CD4-positive, alpha-beta T cell treated with Interleukin-4 for 1 hour (primary cell): ENCODE measurements at regions not wholly inside any gene's neighbourhood (a gene's known extent, or its start where the extent isn't known, plus 50 kb on each side); places are given as distances from the start of the nearest gene placed in this dataset.

ENCODE experiments used
- DNase-seq, 2 donors: peaks; one replicate each; pipeline ENCODE4 v3.0.0-alpha.2; 2020 to 2022

GRCh38 chr13:108439556-108439955, 170.0 kb downstream of the TNFSF13B start:
- DNase-seq: no peak

- no peak for DNase-seq
Observed at GRCh38 chr13:108444448-108444847, 174.9 kb downstream of the TNFSF13B start.

- no peak for DNase-seq
Observed at GRCh38 chr13:108448891-108449290, 179.4 kb downstream of the TNFSF13B start.

GRCh38 chr13:108451121-108451520, 178.3 kb upstream of the MYO16 start:
- DNase-seq: no peak

- no peak for DNase-seq
Observed at GRCh38 chr13:108455320-108455719, 174.1 kb upstream of the MYO16 start.

GRCh38 chr13:108460043-108460442, 169.4 kb upstream of the MYO16 start:
- no peak for DNase-seq

GRCh38 chr13:108460746-108461145, 168.7 kb upstream of the MYO16 start:
- DNase-seq: no peak

GRCh38 chr13:108463340-108463739, 166.1 kb upstream of the MYO16 start:
- DNase-seq: peak in 1 of 2 donors; percentile 29

GRCh38 chr13:108470921-108471320, 158.5 kb upstream of the MYO16 start:
- DNase-seq: no peak

- DNase-seq: no peak
Observed at GRCh38 chr13:108475181-108475580, 154.2 kb upstream of the MYO16 start.

- DNase-seq: no peak
Observed at GRCh38 chr13:108477376-108477775, 152.0 kb upstream of the MYO16 start.

- no peak for DNase-seq
Observed at GRCh38 chr13:108478179-108478578, 151.2 kb upstream of the MYO16 start.

- DNase-seq: no peak
Observed at GRCh38 chr13:108483981-108484380, 145.4 kb upstream of the MYO16 start.

- DNase-seq: no peak
Observed at GRCh38 chr13:108486096-108486495, 143.3 kb upstream of the MYO16 start.

- DNase-seq: no peak
Observed at GRCh38 chr13:108494991-108495645, 134.3 kb upstream of the MYO16 start.

GRCh38 chr13:108495646-108496361, 133.6 kb upstream of the MYO16 start:
- peak in 1 of 2 donors; percentile 14 for DNase-seq

- peak in 1 of 2 donors; percentile 1 for DNase-seq
Observed at GRCh38 chr13:108496362-108497210, 132.8 kb upstream of the MYO16 start.

GRCh38 chr13:108500711-108501110, 128.7 kb upstream of the MYO16 start:
- DNase-seq: no peak

GRCh38 chr13:108508263-108508662, 121.1 kb upstream of the MYO16 start:
- peak in 1 of 2 donors; percentile 38 for DNase-seq

- no peak for DNase-seq
Observed at GRCh38 chr13:108525827-108526226, 103.6 kb upstream of the MYO16 start.

GRCh38 chr13:108526286-108526685, 103.1 kb upstream of the MYO16 start:
- DNase-seq: no peak

- DNase-seq: no peak
Observed at GRCh38 chr13:108527844-108528243, 101.6 kb upstream of the MYO16 start.

GRCh38 chr13:108528303-108528702, 101.1 kb upstream of the MYO16 start:
- no peak for DNase-seq

- no peak for DNase-seq
Observed at GRCh38 chr13:108533842-108534241, 95.6 kb upstream of the MYO16 start.
